ENCODE measurements at regions not wholly inside any gene's neighbourhood (a gene's known extent, or its start where the extent isn't known, plus 50 kb on each side); places are given as distances from the start of the nearest gene placed in this dataset.

GRCh38 chrY:8690901-8691685, 646.2 kb upstream of the TSPY4 start:
- TF ChIP-seq CTCF (IDR thresholded peaks at IDR 0.05) (no peak), POLR2A (IDR thresholded peaks at IDR 0.05) (no peak)

Measured in body of pancreas (tissue), 4 donors.